ENCODE measurements at regions not wholly inside any gene's neighbourhood (a gene's known extent, or its start where the extent isn't known, plus 50 kb on each side); places are given as distances from the start of the nearest gene placed in this dataset.

DNA sequence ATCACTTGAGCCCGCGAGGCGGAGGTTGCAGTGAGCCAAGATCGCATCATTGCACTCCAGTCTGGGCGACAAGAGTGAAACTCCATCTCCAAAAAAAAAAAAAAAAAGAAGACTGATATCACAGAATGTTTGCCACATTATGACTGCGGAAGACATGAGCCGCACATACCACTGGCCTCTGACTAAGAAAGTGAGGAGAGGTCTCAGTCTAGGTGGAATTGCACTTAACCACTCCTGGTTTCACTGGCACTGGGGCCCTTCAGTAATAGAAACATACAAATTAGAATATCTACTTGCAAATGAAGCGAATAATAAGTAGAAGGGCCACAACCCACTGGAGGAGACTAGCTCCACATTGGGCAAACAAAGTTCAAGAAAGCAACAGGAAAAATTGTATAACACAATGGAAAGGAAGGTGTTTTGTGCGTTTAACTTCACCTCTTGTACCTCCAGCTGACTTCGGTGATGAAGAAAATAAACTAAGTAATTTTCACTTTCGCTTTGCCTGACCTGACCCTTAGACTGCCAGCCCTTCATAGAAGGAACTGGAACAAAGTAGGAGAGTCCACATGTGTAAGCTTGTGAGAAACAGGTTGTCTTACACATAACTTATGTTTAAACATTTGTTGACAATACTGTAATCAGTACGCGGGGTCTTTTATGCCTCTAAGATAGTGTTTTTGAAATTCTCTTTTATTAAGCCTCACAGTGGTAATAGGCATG, 147.5 kb upstream of the TSHZ2 start:
- TF ChIP-seq, protein P1, sequence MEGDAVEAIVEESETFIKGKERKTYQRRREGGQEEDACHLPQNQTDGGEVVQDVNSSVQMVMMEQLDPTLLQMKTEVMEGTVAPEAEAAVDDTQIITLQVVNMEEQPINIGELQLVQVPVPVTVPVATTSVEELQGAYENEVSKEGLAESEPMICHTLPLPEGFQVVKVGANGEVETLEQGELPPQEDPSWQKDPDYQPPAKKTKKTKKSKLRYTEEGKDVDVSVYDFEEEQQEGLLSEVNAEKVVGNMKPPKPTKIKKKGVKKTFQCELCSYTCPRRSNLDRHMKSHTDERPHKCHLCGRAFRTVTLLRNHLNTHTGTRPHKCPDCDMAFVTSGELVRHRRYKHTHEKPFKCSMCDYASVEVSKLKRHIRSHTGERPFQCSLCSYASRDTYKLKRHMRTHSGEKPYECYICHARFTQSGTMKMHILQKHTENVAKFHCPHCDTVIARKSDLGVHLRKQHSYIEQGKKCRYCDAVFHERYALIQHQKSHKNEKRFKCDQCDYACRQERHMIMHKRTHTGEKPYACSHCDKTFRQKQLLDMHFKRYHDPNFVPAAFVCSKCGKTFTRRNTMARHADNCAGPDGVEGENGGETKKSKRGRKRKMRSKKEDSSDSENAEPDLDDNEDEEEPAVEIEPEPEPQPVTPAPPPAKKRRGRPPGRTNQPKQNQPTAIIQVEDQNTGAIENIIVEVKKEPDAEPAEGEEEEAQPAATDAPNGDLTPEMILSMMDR (conservative IDR thresholded peaks at IDR 0.05; ENCODE audit: low read length) = no peak
- no peak for TF ChIP-seq EZH2phosphoT487 (IDR thresholded peaks at IDR 0.05; ENCODE audit: borderline replicate concordance)
